PC-3 (cell line): ENCODE measurements at regions not wholly inside any gene's neighbourhood (a gene's known extent, or its start where the extent isn't known, plus 50 kb on each side); places are given as distances from the start of the nearest gene placed in this dataset.

Experiments
- ATAC-seq: fragments of 200-7000 bp; cut with Tn5 transposase; 2 replicates; pipeline ENCODE4 v1.9.1; 2020; ENCODE audit warnings: mild to moderate bottlenecking, moderate library complexity
- BruUV-seq: library from RNA; stranded (reverse); fragments of 400-500 nt; replicated peaks from 2 replicates; lab custom pipeline; 2021; lab: Mats Ljungman, UMichigan
- CTCF ChIA-PET: fragments of 300-600 bp; sonication (Branson Sonifier 250); formaldehyde crosslinking; loops from one replicate; lab custom pipeline; 2022; ENCODE audit warnings: antibody characterized with exemption; lab: Charles Lee
- POLR2A ChIA-PET: fragments of 300-600 bp; sonication (Branson Sonifier 250); formaldehyde crosslinking; loops from one replicate; lab custom pipeline; 2022; ENCODE audit warnings: antibody characterized with exemption; ENCODE audit not compliant: unreplicated experiment; lab: Charles Lee
- DNase-seq: peaks from one replicate; pipeline ENCODE4 v3.0.0-alpha.2; 2015
- H2AFZ ChIP-seq: fragments of 300-600 bp; sonication (generic); 2 replicates; pipeline ENCODE4 v1.6.0; 2016; ENCODE audit warnings: antibody characterized with exemption, low read length
- H3F3A ChIP-seq: fragments of 300-600 bp; sonication (generic); one replicate; pipeline ENCODE4 v1.6.0; 2017; ENCODE audit warnings: antibody characterized with exemption, low read length, control low read depth, mild to moderate bottlenecking; ENCODE audit not compliant: unreplicated experiment
- H3K27ac ChIP-seq: fragments of 300-600 bp; sonication (generic); 2 replicates; pipeline ENCODE4 v1.5.1; 2016; ENCODE audit warnings: mild to moderate bottlenecking, low read length
- H3K27me3 ChIP-seq: fragments of 300-600 bp; sonication (generic); 2 replicates; pipeline ENCODE4 v1.6.1; 2016; ENCODE audit warnings: low read length, mixed read lengths
- H3K36me3 ChIP-seq: fragments of 300-600 bp; sonication (generic); 2 replicates; pipeline ENCODE4 v1.6.1; 2016; ENCODE audit warnings: low read depth, mixed run types, low read length, mixed read lengths
- H3K4me1 ChIP-seq: fragments of 300-600 bp; sonication (generic); 2 replicates; pipeline ENCODE4 v1.5.1; 2016; ENCODE audit warnings: low read length; ENCODE audit not compliant: insufficient read depth
- H3K4me2 ChIP-seq: fragments of 300-600 bp; sonication (generic); 2 replicates; pipeline ENCODE4 v1.6.0; 2016; ENCODE audit warnings: low read length
- H3K4me3 ChIP-seq: fragments of 300-600 bp; sonication (generic); 2 replicates; pipeline ENCODE4 v1.5.1; 2016; ENCODE audit warnings: mild to moderate bottlenecking, low read length, mixed read lengths
- H3K79me2 ChIP-seq: fragments of 300-600 bp; sonication (generic); 2 replicates; pipeline ENCODE4 v1.6.1; 2017; ENCODE audit warnings: low read length, mixed read lengths
- H3K9ac ChIP-seq: fragments of 300-600 bp; sonication (generic); 2 replicates; pipeline ENCODE4 v1.6.0; 2016; ENCODE audit warnings: mild to moderate bottlenecking, low read length
- H3K9me2 ChIP-seq: fragments of 300-600 bp; sonication (generic); replicated peaks from 2 replicates; pipeline ENCODE4 v1.6.1; 2016; ENCODE audit warnings: mixed run types, low read length, mixed read lengths
- H3K9me3 ChIP-seq: fragments of 300-600 bp; sonication (generic); 2 replicates; pipeline ENCODE4 v1.6.1; 2016; ENCODE audit warnings: low read length, mixed read lengths
- H4K20me1 ChIP-seq: fragments of 300-600 bp; sonication (generic); 2 replicates; pipeline ENCODE4 v1.6.1; 2016; ENCODE audit warnings: low read length, mixed read lengths
- EZH2 ChIP-seq: fragments of 300-600 bp; sonication (generic); IDR thresholded peaks from one replicate; pipeline ENCODE4 v1.6.1; 2017; ENCODE audit warnings: antibody characterized with exemption, mild to moderate bottlenecking, low read length; ENCODE audit not compliant: unreplicated experiment
- EZH2phosphoT487 ChIP-seq: fragments of 300-600 bp; sonication (generic); IDR thresholded peaks from 2 replicates; pipeline ENCODE4 v1.6.1; 2018; ENCODE audit warnings: mild to moderate bottlenecking, antibody characterized with exemption, low read length, borderline replicate concordance
- intact Hi-C: fragments of 100-400 bp; cut with micrococcal nuclease; formaldehyde crosslinking; loops from 2 replicates; pipeline ENCODE4 v1.9.0; 2023
- TF ChIP-seq, protein P1 (sequence below): fragments of 300-600 bp; sonication (generic); conservative IDR thresholded peaks from 2 replicates; pipeline ENCODE4 v1.5.1; 2017; ENCODE audit warnings: antibody characterized with exemption, low read depth, mild to moderate bottlenecking, low read length

DNA sequence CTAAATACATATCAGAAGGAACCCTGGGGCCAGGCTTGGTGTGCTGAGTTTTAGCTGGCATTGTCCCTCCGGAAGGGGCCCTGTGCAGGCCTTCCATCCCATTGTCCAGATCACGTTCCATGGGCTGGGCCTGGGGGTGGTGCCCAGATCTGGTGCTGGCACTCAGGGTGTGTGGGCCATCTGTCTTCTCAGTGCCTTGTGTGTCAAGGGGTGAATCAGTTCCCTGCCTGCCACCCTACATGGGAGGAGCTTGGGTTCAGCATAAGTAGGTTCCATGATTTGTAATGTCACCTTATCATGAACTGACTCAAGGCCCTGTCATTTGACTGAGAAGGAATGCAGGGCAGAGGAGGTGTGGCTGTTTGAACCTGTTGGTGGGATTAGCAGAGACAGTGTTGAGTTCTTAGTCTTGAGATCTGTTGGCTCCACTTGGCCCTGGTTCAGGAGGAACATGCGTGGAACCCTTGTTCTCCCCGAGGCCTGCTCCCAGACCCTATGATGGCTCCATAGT lies 176.8 kb downstream of the MACROH2A1 start:
- Histone ChIP-seq H3K4me3 (no peak overlapping the region), H3K4me2 (peak overlapping the region; percentile 14; the same call in 1 of the 2 replicates), H3K9me2 (no peaks in the 10 kb centered on the region), H3K9me3 (no peaks in the 10 kb centered on the region), H2AFZ (no peak overlapping the region), H3K27ac (peak overlapping the region; percentile 38), H3K4me1 (peaks cover 15% of the 10 kb centered on the region), H3K36me3 (no peaks in the 10 kb centered on the region), H4K20me1 (no peaks in the 10 kb centered on the region), H3F3A (no peaks in the 10 kb centered on the region), H3K27me3 (no peaks in the 10 kb centered on the region), H3K79me2 (no peaks in the 10 kb centered on the region), H3K9ac (no peak overlapping the region)
- ATAC-seq = peak; percentile 89
- peak; percentile 76 for DNase-seq
- TF ChIP-seq EZH2phosphoT487 (no peak), EZH2 (no peak)
- TF ChIP-seq, protein P1, sequence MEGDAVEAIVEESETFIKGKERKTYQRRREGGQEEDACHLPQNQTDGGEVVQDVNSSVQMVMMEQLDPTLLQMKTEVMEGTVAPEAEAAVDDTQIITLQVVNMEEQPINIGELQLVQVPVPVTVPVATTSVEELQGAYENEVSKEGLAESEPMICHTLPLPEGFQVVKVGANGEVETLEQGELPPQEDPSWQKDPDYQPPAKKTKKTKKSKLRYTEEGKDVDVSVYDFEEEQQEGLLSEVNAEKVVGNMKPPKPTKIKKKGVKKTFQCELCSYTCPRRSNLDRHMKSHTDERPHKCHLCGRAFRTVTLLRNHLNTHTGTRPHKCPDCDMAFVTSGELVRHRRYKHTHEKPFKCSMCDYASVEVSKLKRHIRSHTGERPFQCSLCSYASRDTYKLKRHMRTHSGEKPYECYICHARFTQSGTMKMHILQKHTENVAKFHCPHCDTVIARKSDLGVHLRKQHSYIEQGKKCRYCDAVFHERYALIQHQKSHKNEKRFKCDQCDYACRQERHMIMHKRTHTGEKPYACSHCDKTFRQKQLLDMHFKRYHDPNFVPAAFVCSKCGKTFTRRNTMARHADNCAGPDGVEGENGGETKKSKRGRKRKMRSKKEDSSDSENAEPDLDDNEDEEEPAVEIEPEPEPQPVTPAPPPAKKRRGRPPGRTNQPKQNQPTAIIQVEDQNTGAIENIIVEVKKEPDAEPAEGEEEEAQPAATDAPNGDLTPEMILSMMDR = no peak
- POLR2A ChIA-PET = no interaction called here
- no TSS peak for BruUV-seq
- CTCF ChIA-PET = no interaction called here
- intact Hi-C loops = no loop called here

DNA sequence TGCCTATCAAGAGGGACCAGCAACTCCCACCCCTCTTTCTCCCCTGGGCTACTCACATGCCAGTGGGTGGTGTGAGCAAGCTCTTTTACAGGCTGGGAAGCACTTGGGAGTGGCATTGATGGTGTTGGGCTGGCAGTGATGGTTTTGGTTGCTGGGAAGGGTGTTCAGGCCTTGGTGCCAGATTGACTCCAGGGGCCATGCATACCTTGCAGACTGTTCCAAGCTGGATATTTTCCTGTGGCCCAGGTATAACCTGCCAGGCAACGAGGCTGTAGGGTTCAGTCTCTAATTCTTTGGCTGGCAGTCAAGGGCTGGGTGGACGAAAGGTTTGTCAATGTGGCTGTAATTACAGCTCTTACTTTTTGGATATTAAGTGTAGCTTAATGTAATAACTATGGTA lies 177.3 kb downstream of the MACROH2A1 start:
- H3K79me2 ChIP-seq = no peaks in the 10 kb centered on the region
- no peaks in the 10 kb centered on the region for H3K36me3 ChIP-seq
- H3K9ac ChIP-seq = no peak overlapping the region
- DNase-seq = no peak
- ATAC-seq = no peak; the same call in 1 of the 2 replicates
- H3K4me3 ChIP-seq = no peak overlapping the region
- ChIA-PET CTCF (no interaction called here), POLR2A (no interaction called here)
- intact Hi-C loops = no loop called here
- H2AFZ ChIP-seq = no peak overlapping the region
- H3K27me3 ChIP-seq = no peaks in the 10 kb centered on the region
- no TSS peak for BruUV-seq
- no peaks in the 10 kb centered on the region for H4K20me1 ChIP-seq
- no peaks in the 10 kb centered on the region for H3K9me3 ChIP-seq
- peak overlapping the region; percentile 38 for H3K27ac ChIP-seq
- H3K9me2 ChIP-seq = no peaks in the 10 kb centered on the region
- no peak for TF ChIP-seq EZH2phosphoT487
- TF ChIP-seq EZH2 = no peak
- TF ChIP-seq, protein P1 = no peak
- peaks cover 15% of the 10 kb centered on the region for H3K4me1 ChIP-seq
- H3F3A ChIP-seq = no peaks in the 10 kb centered on the region
- H3K4me2 ChIP-seq = peak overlapping the region; percentile 14; the same call in 1 of the 2 replicates

DNA sequence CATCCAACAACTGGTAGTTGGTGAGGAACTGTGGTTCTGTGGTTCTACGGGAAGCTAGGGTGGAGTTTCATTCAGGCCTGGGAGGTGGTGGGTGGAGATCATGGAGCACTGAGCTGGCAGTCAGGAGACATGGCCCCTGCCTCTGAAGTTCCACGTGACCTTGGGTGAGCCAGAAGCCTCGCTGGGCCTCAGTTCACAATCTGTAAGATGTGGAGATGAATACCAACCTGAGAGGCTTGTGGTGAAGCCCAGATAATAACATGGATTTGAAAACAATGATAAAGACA lies 177.9 kb downstream of the MACROH2A1 start:
- DNase-seq = no peak
- intact Hi-C loops = no loop called here
- H3K9ac ChIP-seq = no peak overlapping the region
- no peak overlapping the region for H3K4me2 ChIP-seq
- ChIA-PET CTCF (no interaction called here), POLR2A (no interaction called here)
- ATAC-seq = no peak
- H3K9me2 ChIP-seq = no peaks in the 10 kb centered on the region
- TF ChIP-seq EZH2phosphoT487 = no peak
- TF ChIP-seq EZH2 = no peak
- TF ChIP-seq, protein P1 = no peak
- H4K20me1 ChIP-seq = no peaks in the 10 kb centered on the region
- BruUV-seq = no TSS peak
- H3F3A ChIP-seq = no peaks in the 10 kb centered on the region
- H3K4me3 ChIP-seq = no peak overlapping the region
- H3K4me1 ChIP-seq = peaks cover 15% of the 10 kb centered on the region
- no peak overlapping the region for H2AFZ ChIP-seq
- H3K9me3 ChIP-seq = no peaks in the 10 kb centered on the region
- no peak overlapping the region for H3K27ac ChIP-seq
- H3K27me3 ChIP-seq = no peaks in the 10 kb centered on the region
- no peaks in the 10 kb centered on the region for H3K79me2 ChIP-seq
- H3K36me3 ChIP-seq = no peaks in the 10 kb centered on the region
